Ovary (tissue), 3 donors: ENCODE measurements at regions not wholly inside any gene's neighbourhood (a gene's known extent, or its start where the extent isn't known, plus 50 kb on each side); places are given as distances from the start of the nearest gene placed in this dataset.

Experiments
- CTCF ChIP-seq, 3 donors: fragments of 450-650 bp in 2 of 3; fragments of 200-600 bp in 1 of 3; IDR thresholded peaks; one replicate each; pipeline versions ENCODE4 v1.5.1 to v1.8.0; 2016 to 2022; ENCODE audit warnings: antibody characterized with exemption in 3 of 3, mild to moderate bottlenecking in 1 of 3
- POLR2A ChIP-seq: fragments of 450-650 bp; IDR thresholded peaks from one replicate; pipeline ENCODE4 v1.6.1; 2017; ENCODE audit warnings: antibody characterized with exemption, mild to moderate bottlenecking, moderate library complexity
- donor health status: DM: no; HTN: no; CAD: no.

GRCh38 chr7:131867461-131867860 is 311.0 kb upstream of the PODXL start:
- no peak for TF ChIP-seq CTCF (IDR thresholded peaks at IDR 0.05)
- no peak for TF ChIP-seq POLR2A
